PC-3 (cell line): ENCODE measurements at regions not wholly inside any gene's neighbourhood (a gene's known extent, or its start where the extent isn't known, plus 50 kb on each side); places are given as distances from the start of the nearest gene placed in this dataset.

Experiments used
- EZH2 ChIP-seq: fragments of 300-600 bp; sonication (generic); IDR thresholded peaks from one replicate; pipeline ENCODE4 v1.6.1; 2017; ENCODE audit warnings: antibody characterized with exemption, mild to moderate bottlenecking, low read length; ENCODE audit not compliant: unreplicated experiment
- EZH2phosphoT487 ChIP-seq: fragments of 300-600 bp; sonication (generic); IDR thresholded peaks from 2 replicates; pipeline ENCODE4 v1.6.1; 2018; ENCODE audit warnings: mild to moderate bottlenecking, antibody characterized with exemption, low read length, borderline replicate concordance
- TF ChIP-seq, protein P1 (sequence below): fragments of 300-600 bp; sonication (generic); conservative IDR thresholded peaks from 2 replicates; pipeline ENCODE4 v1.5.1; 2017; ENCODE audit warnings: antibody characterized with exemption, low read depth, mild to moderate bottlenecking, low read length

DNA sequence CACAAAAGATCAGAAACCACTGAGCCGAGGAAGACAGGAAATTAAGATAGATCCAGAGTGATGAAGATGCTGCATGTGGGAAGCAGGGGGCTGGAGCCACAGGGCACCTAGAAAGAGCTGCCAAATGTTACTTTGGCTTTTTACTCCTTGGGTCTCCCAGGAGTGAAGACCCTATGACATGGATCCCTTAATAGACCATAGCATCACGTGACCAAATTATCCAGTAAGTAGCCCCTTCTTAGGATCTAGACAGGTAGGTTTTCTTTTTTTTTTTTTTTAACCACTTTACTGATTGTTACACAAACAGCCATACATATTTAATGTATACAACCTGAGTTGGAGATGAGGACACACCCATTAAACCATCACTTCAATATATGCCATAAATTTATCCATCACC, 183.9 kb upstream of the SOX21 start:
- TF ChIP-seq, protein P1, sequence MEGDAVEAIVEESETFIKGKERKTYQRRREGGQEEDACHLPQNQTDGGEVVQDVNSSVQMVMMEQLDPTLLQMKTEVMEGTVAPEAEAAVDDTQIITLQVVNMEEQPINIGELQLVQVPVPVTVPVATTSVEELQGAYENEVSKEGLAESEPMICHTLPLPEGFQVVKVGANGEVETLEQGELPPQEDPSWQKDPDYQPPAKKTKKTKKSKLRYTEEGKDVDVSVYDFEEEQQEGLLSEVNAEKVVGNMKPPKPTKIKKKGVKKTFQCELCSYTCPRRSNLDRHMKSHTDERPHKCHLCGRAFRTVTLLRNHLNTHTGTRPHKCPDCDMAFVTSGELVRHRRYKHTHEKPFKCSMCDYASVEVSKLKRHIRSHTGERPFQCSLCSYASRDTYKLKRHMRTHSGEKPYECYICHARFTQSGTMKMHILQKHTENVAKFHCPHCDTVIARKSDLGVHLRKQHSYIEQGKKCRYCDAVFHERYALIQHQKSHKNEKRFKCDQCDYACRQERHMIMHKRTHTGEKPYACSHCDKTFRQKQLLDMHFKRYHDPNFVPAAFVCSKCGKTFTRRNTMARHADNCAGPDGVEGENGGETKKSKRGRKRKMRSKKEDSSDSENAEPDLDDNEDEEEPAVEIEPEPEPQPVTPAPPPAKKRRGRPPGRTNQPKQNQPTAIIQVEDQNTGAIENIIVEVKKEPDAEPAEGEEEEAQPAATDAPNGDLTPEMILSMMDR = no peak
- TF ChIP-seq EZH2 = no peak
- no peak for TF ChIP-seq EZH2phosphoT487
